Loucy (cell line): ENCODE measurements at regions not wholly inside any gene's neighbourhood (a gene's known extent, or its start where the extent isn't known, plus 50 kb on each side); places are given as distances from the start of the nearest gene placed in this dataset.

Experiments
- CTCF ChIP-seq: fragments of 200-600 bp; sonication (generic); conservative IDR thresholded peaks from 2 replicates; pipeline ENCODE4 v1.5.1; 2014; ENCODE audit warnings: mild to moderate bottlenecking, antibody characterized with exemption, low read length
- EZH2phosphoT487 ChIP-seq: fragments of 200-600 bp; IDR thresholded peaks from 2 replicates; pipeline ENCODE4 v1.6.1; 2018; ENCODE audit warnings: antibody characterized with exemption, mild to moderate bottlenecking, moderate library complexity, borderline replicate concordance

- TF ChIP-seq CTCF: no peak
- no peak for TF ChIP-seq EZH2phosphoT487
Measured at GRCh38 chr7:112969946-112970345, 116.7 kb downstream of the GPR85 start.
